Left kidney (tissue), 1 donor: ENCODE measurements at regions not wholly inside any gene's neighbourhood (a gene's known extent, or its start where the extent isn't known, plus 50 kb on each side); places are given as distances from the start of the nearest gene placed in this dataset.
"Not testable (repeated sequence)": the region's sequence is repeated elsewhere in the genome, so short reads cannot be mapped to it uniquely, and the experiment has no call there.

ENCODE experiments used
- DNase-seq: peaks from one replicate; pipeline ENCODE4 v3.0.0-alpha.2; 2013

- not testable (repeated sequence) for DNase-seq
These were observed 473.3 kb downstream of the SPATA31A6 start for GRCh38 chr9:42656789-42657188.

- DNase-seq, result not testable (repeated sequence)
These were observed 474.0 kb downstream of the SPATA31A6 start for GRCh38 chr9:42657496-42657895.

- DNase-seq, result not testable (repeated sequence)
These were observed 513.7 kb downstream of the SPATA31A6 start for GRCh38 chr9:42697146-42697545.

GRCh38 chr9:42702890-42703289, 519.4 kb downstream of the SPATA31A6 start:
- not testable (repeated sequence) for DNase-seq

- not testable (repeated sequence) for DNase-seq
These were observed 541.7 kb downstream of the SPATA31A6 start for GRCh38 chr9:42724841-42725835.

GRCh38 chr9:42743030-42743814, 559.8 kb downstream of the SPATA31A6 start:
- peak; percentile 43 for DNase-seq

- not testable (repeated sequence) for DNase-seq
These were observed 573.8 kb downstream of the SPATA31A6 start for GRCh38 chr9:42757251-42757650.

GRCh38 chr9:42759320-42759719, 575.9 kb downstream of the SPATA31A6 start:
- not testable (repeated sequence) for DNase-seq

- DNase-seq, result not testable (repeated sequence)
These were observed 598.7 kb downstream of the SPATA31A6 start for GRCh38 chr9:42782201-42782600.

- not testable (repeated sequence) for DNase-seq
These were observed 609.3 kb downstream of the SPATA31A6 start for GRCh38 chr9:42792725-42793124.

- DNase-seq, result not testable (repeated sequence)
These were observed 615.1 kb downstream of the SPATA31A6 start for GRCh38 chr9:42798571-42798970.

GRCh38 chr9:42802716-42803115, 619.3 kb downstream of the SPATA31A6 start:
- DNase-seq, result not testable (repeated sequence)

GRCh38 chr9:42806674-42807073, 623.2 kb downstream of the SPATA31A6 start:
- DNase-seq, result not testable (repeated sequence)

GRCh38 chr9:42821468-42821867, 638.0 kb downstream of the SPATA31A6 start:
- not testable (repeated sequence) for DNase-seq

- not testable (repeated sequence) for DNase-seq
These were observed 664.7 kb downstream of the SPATA31A6 start for GRCh38 chr9:42848156-42848555.

- DNase-seq, result not testable (repeated sequence)
These were observed 667.6 kb downstream of the SPATA31A6 start for GRCh38 chr9:42850896-42851693.

- not testable (repeated sequence) for DNase-seq
These were observed 668.2 kb downstream of the SPATA31A6 start for GRCh38 chr9:42851701-42852100.

- peak; percentile 36 for DNase-seq
These were observed 668.9 kb downstream of the SPATA31A6 start for GRCh38 chr9:42852133-42852930.

- not testable (repeated sequence) for DNase-seq
These were observed 676.7 kb downstream of the SPATA31A6 start for GRCh38 chr9:42860133-42860532.

- not testable (repeated sequence) for DNase-seq
These were observed 679.0 kb downstream of the SPATA31A6 start for GRCh38 chr9:42862465-42862864.
